ENCODE measurements at regions not wholly inside any gene's neighbourhood (a gene's known extent, or its start where the extent isn't known, plus 50 kb on each side); places are given as distances from the start of the nearest gene placed in this dataset.

- Histone ChIP-seq H3K79me2 (ENCODE audit: insufficient read depth, low read length) (no peaks in the 10 kb centered on the region), H3K4me3 (replicated peaks in 1 of 2; ENCODE audit: low read depth in 1 of 2, low read length in 2 of 2) (no peak overlapping the region), H3K9me3 (ENCODE audit: control insufficient read depth in 1 of 2, insufficient read depth in 1 of 2, low read depth in 1 of 2, low read length in 2 of 2) (peaks cover 9 to 37% of the 10 kb centered on the region in 2 experiments; a peak in 2 of 4 replicates), H3K9ac (ENCODE audit: low read length) (no peak overlapping the region), H3K4me2 (ENCODE audit: low read length) (no peak overlapping the region), H3K36me3 (ENCODE audit: control insufficient read depth in 1 of 2, insufficient read depth in 2 of 2, low read length in 2 of 2) (no peaks in the 10 kb centered on the region), H3K4me1 (ENCODE audit: control insufficient read depth in 1 of 2, insufficient read depth in 2 of 2, low read length in 2 of 2) (no peaks in the 10 kb centered on the region), H3K9me2 (ENCODE audit: insufficient read depth) (no peaks in the 10 kb centered on the region), H3K27ac (ENCODE audit: low read depth, low read length) (no peak overlapping the region), H2AFZ (ENCODE audit: low read depth, low read length, poor library complexity, severe bottlenecking) (no peak overlapping the region), H4K20me1 (ENCODE audit: insufficient read depth) (no peaks in the 10 kb centered on the region), H3K27me3 (ENCODE audit: insufficient read depth, low read length) (no peaks in the 10 kb centered on the region)
- TF ChIP-seq CEBPB (IDR thresholded peaks at IDR 0.05; ENCODE audit: low read depth) (no peak), FOSL1 (IDR thresholded peaks at IDR 0.05; ENCODE audit: low read depth) (no peak), ZFX (IDR thresholded peaks at IDR 0.05) (no peak), EZH2phosphoT487 (IDR thresholded peaks at IDR 0.05; ENCODE audit: borderline replicate concordance) (no peak), ATF3 (IDR thresholded peaks at IDR 0.05) (no peak), POLR2A (IDR thresholded peaks at IDR 0.05; ENCODE audit: borderline replicate concordance, extremely low read depth, insufficient read depth, insufficient read length) (no peak), MAX (IDR thresholded peaks at IDR 0.05) (no peak), ZNF274 (IDR thresholded peaks at IDR 0.05; ENCODE audit: low read depth, low read length) (no peak), CBX3 (IDR thresholded peaks at IDR 0.05; ENCODE audit: low read depth) (no peak), POLR2AphosphoS5 (IDR thresholded peaks at IDR 0.05; ENCODE audit: low read depth, low read length) (no peak), SP1 (IDR thresholded peaks at IDR 0.05; ENCODE audit: low read depth) (no peak), EZH2 (IDR thresholded peaks at IDR 0.05) (no peak), CTCF (IDR thresholded peaks at IDR 0.05 in 2 of 3, conservative IDR thresholded peaks at IDR 0.05 in 1 of 3; ENCODE audit: borderline replicate concordance in 1 of 3, insufficient read depth in 1 of 3, low read depth in 2 of 3, low read length in 2 of 3) (no peak), YY1 (IDR thresholded peaks at IDR 0.05; ENCODE audit: extremely low read depth, insufficient replicate concordance, low read depth, low read length) (no peak)
- TF ChIP-seq, protein P1, sequence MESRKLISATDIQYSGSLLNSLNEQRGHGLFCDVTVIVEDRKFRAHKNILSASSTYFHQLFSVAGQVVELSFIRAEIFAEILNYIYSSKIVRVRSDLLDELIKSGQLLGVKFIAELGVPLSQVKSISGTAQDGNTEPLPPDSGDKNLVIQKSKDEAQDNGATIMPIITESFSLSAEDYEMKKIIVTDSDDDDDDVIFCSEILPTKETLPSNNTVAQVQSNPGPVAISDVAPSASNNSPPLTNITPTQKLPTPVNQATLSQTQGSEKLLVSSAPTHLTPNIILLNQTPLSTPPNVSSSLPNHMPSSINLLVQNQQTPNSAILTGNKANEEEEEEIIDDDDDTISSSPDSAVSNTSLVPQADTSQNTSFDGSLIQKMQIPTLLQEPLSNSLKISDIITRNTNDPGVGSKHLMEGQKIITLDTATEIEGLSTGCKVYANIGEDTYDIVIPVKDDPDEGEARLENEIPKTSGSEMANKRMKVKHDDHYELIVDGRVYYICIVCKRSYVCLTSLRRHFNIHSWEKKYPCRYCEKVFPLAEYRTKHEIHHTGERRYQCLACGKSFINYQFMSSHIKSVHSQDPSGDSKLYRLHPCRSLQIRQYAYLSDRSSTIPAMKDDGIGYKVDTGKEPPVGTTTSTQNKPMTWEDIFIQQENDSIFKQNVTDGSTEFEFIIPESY (IDR thresholded peaks at IDR 0.05; ENCODE audit: extremely low read depth, insufficient replicate concordance, low read length), result no peak
- CTCF ChIA-PET, result no interaction called here
- no TSS peak for BruUV-seq (replicated peaks)
- RAD21 ChIA-PET (ENCODE audit: low non-redundant PET in 1 of 2, low total read pairs in 2 of 2, uncharacterized antibody in 2 of 2, unreplicated experiment in 2 of 2), result no interaction called here
- DNase-seq (ENCODE audit: low read depth, low spot score) (no peak), ATAC-seq (no peak)
- intact Hi-C loops (cut with micrococcal nuclease), result no loop called here
- POLR2A ChIA-PET, result no interaction called here
Observed at GRCh38 chr10:108060246-108060645, 895.7 kb upstream of the SORCS1 start.

All from HCT116 (cell line).